SU-DHL-6 (cell line): ENCODE measurements at regions not wholly inside any gene's neighbourhood (a gene's known extent, or its start where the extent isn't known, plus 50 kb on each side); places are given as distances from the start of the nearest gene placed in this dataset.

ENCODE experiments used
- H2AFZ ChIP-seq: fragments of 200-600 bp; sonication (generic); 2 replicates; pipeline ENCODE4 v1.6.1; 2014; ENCODE audit warnings: low read depth, mild to moderate bottlenecking, moderate library complexity, mixed read lengths, antibody characterized with exemption, low read length; ENCODE audit not compliant: severe bottlenecking
- H3F3A ChIP-seq: fragments of 200-600 bp; shearing (Covaris generic); 2 replicates; pipeline ENCODE4 v1.6.0; 2016; ENCODE audit warnings: antibody characterized with exemption, mild to moderate bottlenecking; ENCODE audit not compliant: insufficient read depth
- H3K27ac ChIP-seq: fragments of 200-600 bp; sonication (generic); 2 replicates; pipeline ENCODE4 v1.5.1; 2016; ENCODE audit warnings: low read depth, mild to moderate bottlenecking, low read length, moderate library complexity, mixed read lengths
- H3K27me3 ChIP-seq: fragments of 200-600 bp; sonication (generic), shearing (Covaris generic); 2 replicates; pipeline ENCODE4 v1.6.0; 2014; ENCODE audit warnings: mild to moderate bottlenecking, low read length
- H3K36me3 ChIP-seq: fragments of 200-600 bp; sonication (generic); 2 replicates; pipeline ENCODE4 v1.6.1; 2014; ENCODE audit warnings: mild to moderate bottlenecking, low read length, mixed read lengths
- H3K4me2 ChIP-seq: fragments of 300-600, 200-600 bp; shearing (Covaris generic), sonication (generic); 2 replicates; pipeline ENCODE4 v1.6.0; 2014; ENCODE audit warnings: low read length, low read depth, mild to moderate bottlenecking; ENCODE audit not compliant: poor library complexity, severe bottlenecking
- H3K4me3 ChIP-seq: fragments of 200-600 bp; sonication (generic); 2 replicates; pipeline ENCODE4 v1.5.1; 2014; ENCODE audit warnings: antibody characterized with exemption, low read length, mild to moderate bottlenecking, mixed read lengths; ENCODE audit not compliant: insufficient read depth, poor library complexity, severe bottlenecking
- H3K79me2 ChIP-seq: fragments of 200-600 bp; sonication (generic); 2 replicates; pipeline ENCODE4 v1.6.1; 2014; ENCODE audit warnings: mild to moderate bottlenecking, low read length, moderate library complexity; ENCODE audit not compliant: insufficient read depth
- H3K9ac ChIP-seq: fragments of 200-600 bp; sonication (generic); 2 replicates; pipeline ENCODE4 v1.7.0; 2014; ENCODE audit warnings: mild to moderate bottlenecking, low read length
- H3K9me2 ChIP-seq: fragments of 200-600 bp; sonication (generic); replicated peaks from 2 replicates; pipeline ENCODE4 v1.6.1; 2014; ENCODE audit warnings: low read length; ENCODE audit not compliant: insufficient read depth
- H3K9me3 ChIP-seq: fragments of 200-600 bp; sonication (generic); 2 replicates; pipeline ENCODE4 v1.6.1; 2014; ENCODE audit warnings: low read length, mixed read lengths; ENCODE audit not compliant: insufficient read depth
- H4K20me1 ChIP-seq: fragments of 200-600 bp; sonication (generic); 2 replicates; pipeline ENCODE4 v1.6.1; 2014; ENCODE audit warnings: low read depth, mild to moderate bottlenecking, antibody characterized with exemption, low read length, moderate library complexity, mixed read lengths
- CTCF ChIP-seq: fragments of 200-600 bp; sonication (generic); IDR thresholded peaks from one replicate; pipeline ENCODE4 v1.5.1; 2017; ENCODE audit warnings: antibody characterized with exemption, mild to moderate bottlenecking, low read length, moderate library complexity; ENCODE audit not compliant: insufficient read depth, poor library complexity, severe bottlenecking
- EZH2phosphoT487 ChIP-seq: fragments of 200-600 bp; sonication (generic), shearing (Covaris generic); conservative IDR thresholded peaks from 2 replicates; pipeline ENCODE4 v1.6.1; 2018; ENCODE audit warnings: mild to moderate bottlenecking, antibody characterized with exemption, low read length, moderate library complexity, mixed read lengths

GRCh38 chr1:191101960-191102359, 624.3 kb upstream of the BRINP3 start:
- Histone ChIP-seq H3K9me3 (no peaks in the 10 kb centered on the region), H3K4me3 (no peak overlapping the region), H2AFZ (peak overlapping the region; percentile 41), H3K36me3 (no peaks in the 10 kb centered on the region), H3K79me2 (no peaks in the 10 kb centered on the region), H3K9ac (no peak overlapping the region), H3K9me2 (no peaks in the 10 kb centered on the region), H3K4me2 (no peak overlapping the region), H4K20me1 (no peaks in the 10 kb centered on the region), H3K27me3 (no peaks in the 10 kb centered on the region), H3K27ac (no peak overlapping the region), H3F3A (no peaks in the 10 kb centered on the region)
- TF ChIP-seq CTCF (no peak), EZH2phosphoT487 (no peak)

- Histone ChIP-seq H3K4me2 (no peak overlapping the region), H4K20me1 (no peaks in the 10 kb centered on the region), H2AFZ (peak overlapping the region; percentile 30), H3K36me3 (0 out of 2 replicates have a peak, but pooled peaks cover 3% of the 10 kb centered on the region), H3K9ac (no peak overlapping the region), H3K27me3 (no peaks in the 10 kb centered on the region), H3K9me3 (peaks cover 13% of the 10 kb centered on the region; the same call in 1 of the 2 replicates), H3K79me2 (no peaks in the 10 kb centered on the region), H3F3A (no peaks in the 10 kb centered on the region), H3K9me2 (no peaks in the 10 kb centered on the region), H3K4me3 (no peak overlapping the region), H3K27ac (no peak overlapping the region)
- TF ChIP-seq EZH2phosphoT487 = no peak
- no peak for TF ChIP-seq CTCF
These were observed 648.3 kb upstream of the BRINP3 start for GRCh38 chr1:191125950-191126349.

DNA sequence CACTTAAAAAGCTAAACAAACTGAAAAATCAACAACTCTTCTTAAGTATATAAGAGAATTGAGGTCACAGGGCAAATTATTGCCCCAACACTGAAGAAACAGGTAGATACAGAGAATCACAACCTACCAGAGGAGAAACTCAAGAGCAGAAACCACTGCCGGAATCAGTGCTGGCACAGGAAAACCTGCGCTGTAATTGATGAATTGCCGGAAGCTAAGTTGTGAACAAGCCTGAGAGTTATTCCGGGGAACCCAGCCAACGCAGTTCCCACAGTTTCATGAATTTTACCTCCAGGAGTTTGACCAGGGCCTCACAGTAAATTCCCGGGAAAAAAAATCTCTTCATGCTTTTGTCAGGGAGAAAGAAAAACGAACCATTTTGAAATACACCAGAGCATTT, 657.1 kb upstream of the BRINP3 start:
- no peaks in the 10 kb centered on the region for H3K9me2 ChIP-seq

More for the DNA sequence above, 657.1 kb upstream of the BRINP3 start:
- Histone ChIP-seq H3K9me3 (no peaks in the 10 kb centered on the region), H3F3A (no peaks in the 10 kb centered on the region; the same call in 1 of the 2 replicates), H4K20me1 (no peaks in the 10 kb centered on the region), H3K27ac (peak overlapping the region; percentile 52), H3K36me3 (no peaks in the 10 kb centered on the region), H3K9ac (peak overlapping the region; percentile 20), H3K79me2 (no peaks in the 10 kb centered on the region), H3K27me3 (no peaks in the 10 kb centered on the region), H2AFZ (peak overlapping the region; percentile 96), H3K4me2 (peak overlapping the region; percentile 65), H3K4me3 (peak overlapping the region; percentile 19)
- TF ChIP-seq EZH2phosphoT487 (no peak), CTCF (no peak)
